ENCODE measurements at regions not wholly inside any gene's neighbourhood (a gene's known extent, or its start where the extent isn't known, plus 50 kb on each side); places are given as distances from the start of the nearest gene placed in this dataset.
"Not testable (repeated sequence)": the region's sequence is repeated elsewhere in the genome, so short reads cannot be mapped to it uniquely, and the experiment has no call there.

GRCh38 chr12:127469331-127469730, 797.6 kb upstream of the TMEM132C start:
- no peak for DNase-seq (ENCODE audit: low spot score)

- no peak for DNase-seq (ENCODE audit: low spot score)
Measured at GRCh38 chr12:127473766-127474165, 793.2 kb upstream of the TMEM132C start.

DNA sequence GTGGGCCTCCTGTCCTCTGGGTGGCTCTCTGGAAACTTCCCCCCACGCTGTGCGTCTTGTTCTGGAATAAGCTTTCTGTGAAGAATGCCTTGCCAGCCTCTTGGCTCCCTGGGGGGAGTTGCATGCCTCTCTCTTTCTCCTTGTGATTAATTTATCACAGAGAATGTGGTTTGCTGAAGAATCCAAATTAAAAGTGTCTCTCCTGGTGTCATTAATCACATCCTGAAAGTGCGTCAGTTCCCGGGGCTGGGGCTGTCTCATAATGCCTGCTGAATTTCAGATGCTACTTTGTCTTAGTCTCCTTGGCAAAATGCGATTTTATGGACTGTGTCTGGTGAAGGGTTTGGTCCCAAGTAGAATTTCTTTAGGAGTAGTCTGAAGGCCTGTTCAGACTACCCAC, 787.7 kb upstream of the TMEM132C start:
- DNase-seq (ENCODE audit: low spot score) = no peak

GRCh38 chr12:127480775-127481314, 786.1 kb upstream of the TMEM132C start:
- DNase-seq (ENCODE audit: low spot score) = no peak

- no peak for DNase-seq (ENCODE audit: low spot score)
Measured at GRCh38 chr12:127482950-127483349, 784.0 kb upstream of the TMEM132C start.

DNA sequence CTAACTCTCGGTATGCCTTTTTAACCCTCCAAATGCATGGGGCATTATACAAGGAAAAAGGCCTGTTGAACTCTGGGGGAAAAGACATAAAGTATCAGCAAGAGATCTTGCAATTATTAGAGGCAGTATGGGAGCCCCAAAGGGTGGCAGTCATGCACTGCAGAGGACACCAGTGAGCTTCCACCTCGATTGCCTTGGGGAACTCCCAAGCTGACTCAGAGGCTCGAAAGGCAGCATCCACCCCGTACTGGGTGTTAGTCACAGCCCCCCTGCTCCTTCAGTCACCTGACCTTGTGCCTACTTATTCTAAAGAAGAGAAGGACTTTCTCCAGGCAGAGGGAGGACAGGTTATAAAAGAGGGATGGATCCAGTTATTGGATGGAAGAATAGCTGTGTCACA, 781.4 kb upstream of the TMEM132C start:
- peak; percentile 40 for DNase-seq (ENCODE audit: low spot score)

DNA sequence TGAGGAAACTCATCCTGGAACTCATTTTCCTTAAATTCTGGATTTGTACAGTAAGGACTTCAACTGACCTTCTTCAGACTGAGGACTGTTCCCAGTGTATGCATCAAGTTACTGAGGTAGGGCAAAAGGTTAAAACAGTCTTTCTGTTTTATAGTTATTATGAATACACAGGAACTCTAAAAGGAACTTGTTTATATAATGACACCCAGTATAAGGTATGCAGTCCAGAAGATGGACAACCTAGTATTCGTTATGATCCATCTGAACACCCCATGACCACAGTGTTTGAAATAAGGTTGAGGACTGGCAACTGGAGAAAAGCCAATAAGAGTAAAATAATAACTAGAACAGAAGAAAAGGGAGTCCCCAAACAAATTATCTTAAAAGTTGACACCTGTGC, 779.9 kb upstream of the TMEM132C start:
- no peak for DNase-seq (ENCODE audit: low spot score)

- no peak for DNase-seq (ENCODE audit: low spot score)
Measured at GRCh38 chr12:127489061-127489460, 777.9 kb upstream of the TMEM132C start.

DNA sequence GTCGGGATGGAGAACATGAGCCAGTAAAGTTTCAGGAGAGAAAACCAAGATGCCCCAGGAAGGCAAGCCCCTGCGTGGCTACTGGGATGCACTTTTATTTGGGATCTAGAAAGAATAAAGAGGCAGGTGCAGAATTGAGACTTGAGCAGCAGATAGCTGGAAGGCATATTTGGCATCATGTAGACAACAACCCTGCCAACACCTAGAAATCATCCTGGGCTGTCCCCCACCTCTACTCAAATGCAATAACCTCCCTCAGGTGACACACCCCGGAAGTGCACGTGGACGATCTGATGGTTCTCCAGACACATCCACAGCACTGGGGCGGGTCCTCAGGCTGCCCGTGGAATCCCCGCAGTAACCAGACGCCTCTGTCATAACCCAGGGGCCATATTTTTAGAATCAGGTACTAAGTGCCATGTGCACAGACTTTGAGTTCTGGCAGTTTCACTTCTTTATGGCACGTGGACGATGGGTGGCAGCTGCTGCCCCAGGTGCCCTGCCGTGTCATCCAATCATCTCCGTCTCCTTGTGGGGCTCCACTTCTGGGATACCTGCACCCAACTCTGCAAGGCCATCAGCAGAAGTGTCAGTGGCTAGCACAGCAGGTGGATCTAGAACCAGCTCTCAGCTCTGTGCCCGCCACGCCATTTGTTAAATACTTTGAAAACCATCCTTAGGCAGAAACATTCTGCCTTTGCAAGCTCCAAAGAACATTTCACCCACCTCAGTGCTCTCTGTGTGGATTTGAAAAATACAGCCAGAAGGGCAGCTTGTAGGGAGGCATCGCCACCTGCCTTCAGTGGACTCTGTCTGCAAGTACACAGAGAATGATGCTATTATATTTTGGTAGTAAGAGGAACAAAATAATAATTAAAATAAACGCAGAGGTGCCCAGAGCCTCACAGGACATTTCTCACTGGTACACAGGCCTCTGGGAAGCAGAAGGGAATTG, 771.7 kb upstream of the TMEM132C start:
- no peak for DNase-seq (ENCODE audit: low spot score)

GRCh38 chr12:127496255-127496654, 770.7 kb upstream of the TMEM132C start:
- DNase-seq (ENCODE audit: low spot score) = no peak

- no peak for DNase-seq (ENCODE audit: low spot score)
Measured at GRCh38 chr12:127500512-127501035, 766.4 kb upstream of the TMEM132C start.

DNA sequence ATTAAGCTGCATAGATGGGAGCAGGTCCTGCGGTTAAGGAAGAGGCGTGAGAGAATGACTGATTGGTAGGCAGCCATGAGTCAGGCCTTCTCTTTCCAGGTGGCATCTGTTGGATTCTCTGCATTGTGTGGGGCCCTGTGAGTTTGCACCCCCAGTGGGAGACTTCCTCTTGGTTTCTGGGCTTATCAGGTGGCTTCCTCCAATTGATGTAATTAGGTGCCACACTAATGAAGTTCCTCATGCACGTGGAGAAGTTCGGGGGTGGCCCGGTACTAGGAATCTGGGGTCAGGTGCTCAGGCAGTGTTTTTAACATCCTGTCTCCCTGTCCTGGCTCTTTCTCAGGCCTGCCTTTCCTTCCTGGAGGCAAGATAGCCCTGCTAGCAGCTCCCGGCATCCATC, 765.1 kb upstream of the TMEM132C start:
- DNase-seq (ENCODE audit: low spot score) = no peak

DNA sequence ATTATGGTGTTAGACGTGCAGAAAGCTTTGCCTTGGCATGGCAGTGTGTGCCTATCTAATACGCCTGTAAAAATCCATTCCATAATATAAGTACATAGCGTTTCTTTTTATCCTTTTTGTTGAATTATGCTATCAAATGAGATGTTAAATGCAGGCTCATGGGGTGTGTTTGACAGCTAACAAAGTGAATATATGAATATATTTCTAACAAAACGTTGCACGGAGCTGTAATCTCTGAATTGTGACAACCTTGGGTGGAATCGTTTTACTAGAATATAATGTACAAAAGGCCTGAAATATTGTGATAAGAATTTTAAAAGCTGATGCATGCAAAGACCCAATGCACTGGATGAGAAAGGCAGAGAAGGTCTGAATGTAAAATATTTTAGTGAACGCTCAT, 763.7 kb upstream of the TMEM132C start:
- no peak for DNase-seq (ENCODE audit: low spot score)

GRCh38 chr12:127503996-127504395, 763.0 kb upstream of the TMEM132C start:
- not testable (repeated sequence) for DNase-seq (ENCODE audit: low spot score)

- no peak for DNase-seq (ENCODE audit: low spot score)
Measured at GRCh38 chr12:127504874-127505273, 762.1 kb upstream of the TMEM132C start.

GRCh38 chr12:127507341-127507740, 759.6 kb upstream of the TMEM132C start:
- no peak for DNase-seq (ENCODE audit: low spot score)

DNA sequence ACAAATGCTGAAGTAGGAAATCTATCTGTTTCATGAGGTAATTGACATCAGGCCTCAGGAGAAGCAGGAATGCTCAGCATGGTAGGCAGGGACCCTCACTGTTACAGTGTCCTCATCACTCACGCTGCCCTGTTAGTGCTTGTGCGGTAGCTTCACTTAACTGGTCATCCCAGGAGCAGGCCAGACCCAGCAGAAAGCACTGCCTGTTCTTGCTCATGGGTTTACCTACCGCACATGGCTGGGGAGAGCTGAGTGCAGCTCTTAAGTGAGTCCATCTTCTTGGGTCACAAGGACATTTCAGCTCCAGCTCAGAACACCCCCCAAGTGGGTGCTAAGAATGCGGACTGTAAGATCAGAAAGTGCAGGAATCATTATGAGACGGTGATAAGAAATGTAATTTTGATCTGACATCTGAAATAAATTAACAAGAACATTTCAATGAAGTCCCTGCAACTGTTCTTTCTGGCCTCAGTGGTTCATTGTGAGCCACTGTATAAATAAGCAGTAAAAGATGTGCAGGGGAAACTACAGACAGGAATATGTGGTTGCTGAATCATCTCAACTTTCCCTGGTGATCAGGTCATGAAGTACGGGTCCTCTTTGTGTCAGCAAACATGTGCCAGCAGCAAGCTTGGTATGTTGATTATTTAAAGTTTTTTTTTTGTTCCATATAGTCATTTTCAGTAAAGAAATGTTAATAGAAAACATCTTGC, 757.7 kb upstream of the TMEM132C start:
- peak; percentile 47 for DNase-seq (ENCODE audit: low spot score)

GRCh38 chr12:127515941-127516340, 751.0 kb upstream of the TMEM132C start:
- DNase-seq (ENCODE audit: low spot score) = no peak

- DNase-seq (ENCODE audit: low spot score) = no peak
Measured at GRCh38 chr12:127516467-127516866, 750.5 kb upstream of the TMEM132C start.

GRCh38 chr12:127519779-127520178, 747.2 kb upstream of the TMEM132C start:
- DNase-seq (ENCODE audit: low spot score) = no peak

GRCh38 chr12:127526925-127527324, 740.0 kb upstream of the TMEM132C start:
- no peak for DNase-seq (ENCODE audit: low spot score)

DNA sequence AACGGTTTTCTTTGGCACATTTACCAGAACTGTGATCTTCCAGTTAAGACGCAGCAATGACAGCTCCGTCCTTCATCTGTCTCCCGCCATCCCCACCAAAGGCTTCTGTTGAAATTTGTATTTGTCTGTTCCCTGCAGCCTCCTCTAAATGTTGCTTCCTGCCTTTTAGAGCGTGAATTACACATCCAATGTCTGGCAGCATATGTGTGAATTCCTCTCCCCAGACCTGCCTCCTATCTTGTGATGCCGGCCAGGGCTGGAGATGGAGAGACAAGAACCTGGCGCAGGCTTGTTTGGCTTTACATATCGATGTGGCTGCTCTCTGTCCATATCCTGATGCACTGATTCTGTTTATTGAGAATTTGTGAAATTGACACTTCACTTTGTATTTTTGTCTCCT, 738.4 kb upstream of the TMEM132C start:
- no peak for DNase-seq (ENCODE audit: low spot score)

DNA sequence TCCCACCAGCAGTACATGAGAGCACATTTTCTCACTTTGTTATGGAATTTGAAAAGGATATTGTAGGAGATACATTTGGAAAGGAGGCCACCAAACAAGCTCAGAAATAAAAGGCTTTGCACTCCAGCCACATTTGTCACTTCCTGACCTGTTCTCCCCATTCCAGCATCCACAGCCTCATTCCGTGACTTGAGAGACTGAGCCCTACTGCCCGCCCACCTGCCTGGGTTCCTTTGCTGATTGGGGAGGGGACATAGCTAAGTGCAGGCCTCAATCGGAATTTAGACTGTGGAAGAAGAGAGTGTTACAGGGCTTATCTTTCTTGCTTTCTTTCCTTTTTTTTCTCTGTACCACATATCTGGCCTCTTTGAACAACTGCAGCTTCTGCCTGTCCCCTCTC, 735.4 kb upstream of the TMEM132C start:
- DNase-seq (ENCODE audit: low spot score) = no peak
